Spleen (tissue), 7 donors: ENCODE measurements at regions not wholly inside any gene's neighbourhood (a gene's known extent, or its start where the extent isn't known, plus 50 kb on each side); places are given as distances from the start of the nearest gene placed in this dataset.

ENCODE experiments used
- POLR2A ChIP-seq, 3 donors: fragments of 450-650 bp; IDR thresholded peaks; one replicate each; pipeline ENCODE4 v1.5.1; 2017; ENCODE audit warnings: antibody characterized with exemption in 3 of 3, mild to moderate bottlenecking in 1 of 3
- POLR2AphosphoS5 ChIP-seq, 3 donors: sonication (generic); formaldehyde crosslinking; IDR thresholded peaks; one replicate each; pipeline ENCODE4 v1.5.1; 2017; ENCODE audit warnings: antibody characterized with exemption in 3 of 3
- TF ChIP-seq, protein P1 (sequence below), 11 experiments: fragments of 200-600 bp in 7 of 11; fragments of 450-650 bp in 4 of 11; sonication (generic) in 4 of 11; IDR thresholded peaks in 8 of 11; conservative IDR thresholded peaks in 3 of 11; 1 replicate in 7 of 11; 2 replicates in 4 of 11; pipeline versions ENCODE4 v1.4.0 to v1.8.0; 2016 to 2021; ENCODE audit warnings: antibody characterized with exemption in 11 of 11, inconsistent platforms in 4 of 11, mild to moderate bottlenecking in 1 of 11
- donor health status: DM: no; HTN: no; CAD: no; lungs with moderate emphysema.
- donor health status: DM: no; HTN: no; CAD: no.
- donor health status: DM: no; HTN: no; CAD: no.

DNA sequence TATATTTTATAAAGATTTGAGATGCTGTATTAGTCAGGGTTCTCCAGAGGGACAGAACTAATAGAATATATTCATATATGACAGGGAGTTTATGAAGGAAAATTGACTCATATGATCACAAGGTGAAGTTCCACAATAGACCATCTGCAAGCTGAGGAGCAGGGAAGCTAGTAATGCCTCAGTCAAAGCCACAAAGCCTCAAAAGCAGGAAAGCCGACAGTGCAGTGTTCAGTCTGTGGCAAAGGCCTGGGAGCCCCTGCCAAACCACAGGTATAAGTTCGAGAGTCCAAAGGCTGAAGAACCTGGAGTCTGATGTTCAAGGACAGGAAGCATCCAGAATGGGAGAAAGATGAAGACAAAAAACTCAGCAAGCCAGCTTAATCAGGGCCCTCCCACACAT is 382.2 kb downstream of the LRRC70 start:
- TF ChIP-seq, protein P1, sequence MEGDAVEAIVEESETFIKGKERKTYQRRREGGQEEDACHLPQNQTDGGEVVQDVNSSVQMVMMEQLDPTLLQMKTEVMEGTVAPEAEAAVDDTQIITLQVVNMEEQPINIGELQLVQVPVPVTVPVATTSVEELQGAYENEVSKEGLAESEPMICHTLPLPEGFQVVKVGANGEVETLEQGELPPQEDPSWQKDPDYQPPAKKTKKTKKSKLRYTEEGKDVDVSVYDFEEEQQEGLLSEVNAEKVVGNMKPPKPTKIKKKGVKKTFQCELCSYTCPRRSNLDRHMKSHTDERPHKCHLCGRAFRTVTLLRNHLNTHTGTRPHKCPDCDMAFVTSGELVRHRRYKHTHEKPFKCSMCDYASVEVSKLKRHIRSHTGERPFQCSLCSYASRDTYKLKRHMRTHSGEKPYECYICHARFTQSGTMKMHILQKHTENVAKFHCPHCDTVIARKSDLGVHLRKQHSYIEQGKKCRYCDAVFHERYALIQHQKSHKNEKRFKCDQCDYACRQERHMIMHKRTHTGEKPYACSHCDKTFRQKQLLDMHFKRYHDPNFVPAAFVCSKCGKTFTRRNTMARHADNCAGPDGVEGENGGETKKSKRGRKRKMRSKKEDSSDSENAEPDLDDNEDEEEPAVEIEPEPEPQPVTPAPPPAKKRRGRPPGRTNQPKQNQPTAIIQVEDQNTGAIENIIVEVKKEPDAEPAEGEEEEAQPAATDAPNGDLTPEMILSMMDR (IDR thresholded peaks at IDR 0.05 in 8 of 11, conservative IDR thresholded peaks at IDR 0.05 in 3 of 11) = no peak
- TF ChIP-seq POLR2A (IDR thresholded peaks at IDR 0.05) (no peak), POLR2AphosphoS5 (IDR thresholded peaks at IDR 0.05) (no peak)
